22Rv1 (cell line): ENCODE measurements at regions not wholly inside any gene's neighbourhood (a gene's known extent, or its start where the extent isn't known, plus 50 kb on each side); places are given as distances from the start of the nearest gene placed in this dataset.

ENCODE experiments used
- ZFX ChIP-seq: fragments of 450-650 bp; IDR thresholded peaks from 2 replicates; pipeline ENCODE4 v1.6.1; 2017; ENCODE audit warnings: antibody characterized with exemption, borderline replicate concordance
- TF ChIP-seq, protein P1 (sequence below): fragments of 450-650 bp; IDR thresholded peaks from 2 replicates; pipeline ENCODE4 v1.5.1; 2017; ENCODE audit warnings: mild to moderate bottlenecking

GRCh38 chrX:36543499-36543898, 464.7 kb upstream of the FAM47C start:
- TF ChIP-seq, protein P1, sequence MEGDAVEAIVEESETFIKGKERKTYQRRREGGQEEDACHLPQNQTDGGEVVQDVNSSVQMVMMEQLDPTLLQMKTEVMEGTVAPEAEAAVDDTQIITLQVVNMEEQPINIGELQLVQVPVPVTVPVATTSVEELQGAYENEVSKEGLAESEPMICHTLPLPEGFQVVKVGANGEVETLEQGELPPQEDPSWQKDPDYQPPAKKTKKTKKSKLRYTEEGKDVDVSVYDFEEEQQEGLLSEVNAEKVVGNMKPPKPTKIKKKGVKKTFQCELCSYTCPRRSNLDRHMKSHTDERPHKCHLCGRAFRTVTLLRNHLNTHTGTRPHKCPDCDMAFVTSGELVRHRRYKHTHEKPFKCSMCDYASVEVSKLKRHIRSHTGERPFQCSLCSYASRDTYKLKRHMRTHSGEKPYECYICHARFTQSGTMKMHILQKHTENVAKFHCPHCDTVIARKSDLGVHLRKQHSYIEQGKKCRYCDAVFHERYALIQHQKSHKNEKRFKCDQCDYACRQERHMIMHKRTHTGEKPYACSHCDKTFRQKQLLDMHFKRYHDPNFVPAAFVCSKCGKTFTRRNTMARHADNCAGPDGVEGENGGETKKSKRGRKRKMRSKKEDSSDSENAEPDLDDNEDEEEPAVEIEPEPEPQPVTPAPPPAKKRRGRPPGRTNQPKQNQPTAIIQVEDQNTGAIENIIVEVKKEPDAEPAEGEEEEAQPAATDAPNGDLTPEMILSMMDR = no peak
- no peak for TF ChIP-seq ZFX
